ENCODE measurements at regions not wholly inside any gene's neighbourhood (a gene's known extent, or its start where the extent isn't known, plus 50 kb on each side); places are given as distances from the start of the nearest gene placed in this dataset.

GRCh38 chr14:28703482-28703881, 63.1 kb upstream of the FOXG1 start:
- Histone ChIP-seq H3K27ac (ENCODE audit: low read depth, low read length) (no peak overlapping the region), H4K91ac (ENCODE audit: low read depth, low read length) (no peak overlapping the region), H3K36me3 (ENCODE audit: control insufficient read depth in 1 of 2, insufficient read depth in 2 of 2, low read length in 2 of 2) (no peaks in the 10 kb centered on the region), H4K8ac (ENCODE audit: low read depth, low read length) (no peak overlapping the region), H3K4me3 (ENCODE audit: low read depth, low read length) (no peak overlapping the region), H3K9ac (ENCODE audit: low read length) (no peak overlapping the region), H3K4me1 (ENCODE audit: control insufficient read depth in 1 of 2, insufficient read depth in 2 of 2, low read length in 2 of 2) (no peaks in the 10 kb centered on the region), H3K4me2 (ENCODE audit: low read length) (no peak overlapping the region), H3K23ac (ENCODE audit: low read length) (no peak overlapping the region), H3K79me1 (ENCODE audit: low read length) (no peaks in the 10 kb centered on the region), H2BK5ac (ENCODE audit: low read depth, low read length, poor library complexity) (no peak overlapping the region), H3K79me2 (ENCODE audit: control insufficient read depth, insufficient read depth, low read length, poor library complexity) (no peaks in the 10 kb centered on the region), H4K12ac (ENCODE audit: low read depth, low read length) (no peak overlapping the region), H3K14ac (ENCODE audit: low read length) (no peak overlapping the region), H3K27me3 (ENCODE audit: insufficient read depth, low read length) (no peaks in the 10 kb centered on the region), H3K9me3 (ENCODE audit: insufficient read depth, low read depth, low read length) (no peaks in the 10 kb centered on the region), H2AK5ac (ENCODE audit: low read length) (no peak overlapping the region), H3K18ac (ENCODE audit: low read length) (no peak overlapping the region), H2AFZ (ENCODE audit: insufficient read depth, low read length, poor library complexity) (no peak overlapping the region), H2BK120ac (ENCODE audit: insufficient read depth, low read length, poor library complexity) (no peak overlapping the region), H3K4ac (ENCODE audit: low read depth, low read length) (no peak overlapping the region), H2BK12ac (ENCODE audit: low read length) (no peak overlapping the region)
- DNase-seq, result no peak
- WGBS (ENCODE audit: extremely low coverage, insufficient coverage, insufficient read length), result no CpG with 5 or more reads among the region's 4 CpGs

GRCh38 chr14:28704153-28704552, 62.4 kb upstream of the FOXG1 start:
- H2BK120ac ChIP-seq (ENCODE audit: insufficient read depth, low read length, poor library complexity), result no peak overlapping the region
- no peak overlapping the region for H3K4me3 ChIP-seq (ENCODE audit: low read depth, low read length)
- H2AK5ac ChIP-seq (ENCODE audit: low read length), result no peak overlapping the region
- no peak overlapping the region for H2BK5ac ChIP-seq (ENCODE audit: low read depth, low read length, poor library complexity)
- no peaks in the 10 kb centered on the region for H3K9me3 ChIP-seq (ENCODE audit: insufficient read depth, low read depth, low read length)
- no peak overlapping the region for H3K4me2 ChIP-seq (ENCODE audit: low read length)
- H2AFZ ChIP-seq (ENCODE audit: insufficient read depth, low read length, poor library complexity), result no peak overlapping the region
- H3K9ac ChIP-seq (ENCODE audit: low read length), result no peak overlapping the region
- no peaks in the 10 kb centered on the region for H3K4me1 ChIP-seq (ENCODE audit: control insufficient read depth in 1 of 2, insufficient read depth in 2 of 2, low read length in 2 of 2)
- no peaks in the 10 kb centered on the region for H3K79me2 ChIP-seq (ENCODE audit: control insufficient read depth, insufficient read depth, low read length, poor library complexity)
- H3K4ac ChIP-seq (ENCODE audit: low read depth, low read length), result no peak overlapping the region
- H3K14ac ChIP-seq (ENCODE audit: low read length), result no peak overlapping the region
- no peak for DNase-seq
- H4K8ac ChIP-seq (ENCODE audit: low read depth, low read length), result no peak overlapping the region
- H4K12ac ChIP-seq (ENCODE audit: low read depth, low read length), result no peak overlapping the region
- no peak overlapping the region for H3K23ac ChIP-seq (ENCODE audit: low read length)
- H3K36me3 ChIP-seq (ENCODE audit: control insufficient read depth in 1 of 2, insufficient read depth in 2 of 2, low read length in 2 of 2), result no peaks in the 10 kb centered on the region
- H2BK12ac ChIP-seq (ENCODE audit: low read length), result no peak overlapping the region
- H3K18ac ChIP-seq (ENCODE audit: low read length), result no peak overlapping the region
- no peaks in the 10 kb centered on the region for H3K27me3 ChIP-seq (ENCODE audit: insufficient read depth, low read length)
- no peak overlapping the region for H4K91ac ChIP-seq (ENCODE audit: low read depth, low read length)
- no peaks in the 10 kb centered on the region for H3K79me1 ChIP-seq (ENCODE audit: low read length)
- no peak overlapping the region for H3K27ac ChIP-seq (ENCODE audit: low read depth, low read length)

- WGBS (ENCODE audit: extremely low coverage, insufficient coverage, insufficient read length), result no CpG with 5 or more reads among the region's 2 CpGs
- no peak for DNase-seq
- no peak overlapping the region for H2BK5ac ChIP-seq (ENCODE audit: low read depth, low read length, poor library complexity)
- no peaks in the 10 kb centered on the region for H3K36me3 ChIP-seq (ENCODE audit: control insufficient read depth in 1 of 2, insufficient read depth in 2 of 2, low read length in 2 of 2)
- no peak overlapping the region for H4K91ac ChIP-seq (ENCODE audit: low read depth, low read length)
- no peaks in the 10 kb centered on the region for H3K9me3 ChIP-seq (ENCODE audit: insufficient read depth, low read depth, low read length)
- no peak overlapping the region for H3K4me3 ChIP-seq (ENCODE audit: low read depth, low read length)
- H2AFZ ChIP-seq (ENCODE audit: insufficient read depth, low read length, poor library complexity), result no peak overlapping the region
- H3K79me2 ChIP-seq (ENCODE audit: control insufficient read depth, insufficient read depth, low read length, poor library complexity), result no peaks in the 10 kb centered on the region
- no peak overlapping the region for H3K23ac ChIP-seq (ENCODE audit: low read length)
- H3K14ac ChIP-seq (ENCODE audit: low read length), result no peak overlapping the region
- no peaks in the 10 kb centered on the region for H3K4me1 ChIP-seq (ENCODE audit: control insufficient read depth in 1 of 2, insufficient read depth in 2 of 2, low read length in 2 of 2)
- H4K8ac ChIP-seq (ENCODE audit: low read depth, low read length), result no peak overlapping the region
- H2BK120ac ChIP-seq (ENCODE audit: insufficient read depth, low read length, poor library complexity), result no peak overlapping the region
- no peak overlapping the region for H3K18ac ChIP-seq (ENCODE audit: low read length)
- H3K27ac ChIP-seq (ENCODE audit: low read depth, low read length), result no peak overlapping the region
- H4K12ac ChIP-seq (ENCODE audit: low read depth, low read length), result no peak overlapping the region
- no peaks in the 10 kb centered on the region for H3K79me1 ChIP-seq (ENCODE audit: low read length)
- no peak overlapping the region for H3K4me2 ChIP-seq (ENCODE audit: low read length)
- no peak overlapping the region for H2BK12ac ChIP-seq (ENCODE audit: low read length)
- H3K4ac ChIP-seq (ENCODE audit: low read depth, low read length), result no peak overlapping the region
- H2AK5ac ChIP-seq (ENCODE audit: low read length), result no peak overlapping the region
- H3K27me3 ChIP-seq (ENCODE audit: insufficient read depth, low read length), result no peaks in the 10 kb centered on the region
- no peak overlapping the region for H3K9ac ChIP-seq (ENCODE audit: low read length)
Measured at GRCh38 chr14:28707814-28708213, 58.8 kb upstream of the FOXG1 start.

- Histone ChIP-seq H3K4me2 (ENCODE audit: low read length) (no peak overlapping the region), H3K36me3 (ENCODE audit: control insufficient read depth in 1 of 2, insufficient read depth in 2 of 2, low read length in 2 of 2) (no peaks in the 10 kb centered on the region), H2AFZ (ENCODE audit: insufficient read depth, low read length, poor library complexity) (no peak overlapping the region), H3K4ac (ENCODE audit: low read depth, low read length) (no peak overlapping the region), H3K79me1 (ENCODE audit: low read length) (no peaks in the 10 kb centered on the region), H4K8ac (ENCODE audit: low read depth, low read length) (peak overlapping the region; percentile 19), H3K79me2 (ENCODE audit: control insufficient read depth, insufficient read depth, low read length, poor library complexity) (no peaks in the 10 kb centered on the region), H2BK120ac (ENCODE audit: insufficient read depth, low read length, poor library complexity) (no peak overlapping the region), H2BK12ac (ENCODE audit: low read length) (no peak overlapping the region), H3K27ac (ENCODE audit: low read depth, low read length) (no peak overlapping the region), H3K18ac (ENCODE audit: low read length) (no peak overlapping the region), H3K23ac (ENCODE audit: low read length) (no peak overlapping the region), H4K12ac (ENCODE audit: low read depth, low read length) (no peak overlapping the region), H3K4me3 (ENCODE audit: low read depth, low read length) (no peak overlapping the region), H3K14ac (ENCODE audit: low read length) (no peak overlapping the region), H3K9ac (ENCODE audit: low read length) (no peak overlapping the region), H4K91ac (ENCODE audit: low read depth, low read length) (no peak overlapping the region), H2AK5ac (ENCODE audit: low read length) (no peak overlapping the region), H3K9me3 (ENCODE audit: insufficient read depth, low read depth, low read length) (no peaks in the 10 kb centered on the region), H2BK5ac (ENCODE audit: low read depth, low read length, poor library complexity) (no peak overlapping the region), H3K4me1 (ENCODE audit: control insufficient read depth in 1 of 2, insufficient read depth in 2 of 2, low read length in 2 of 2) (no peaks in the 10 kb centered on the region), H3K27me3 (ENCODE audit: insufficient read depth, low read length) (no peaks in the 10 kb centered on the region)
- DNase-seq, result no peak
- no CpG with 5 or more reads among the region's 2 CpGs for WGBS (ENCODE audit: extremely low coverage, insufficient coverage, insufficient read length)
Measured at GRCh38 chr14:28709571-28710305, 56.8 kb upstream of the FOXG1 start.
